Muscle of leg (tissue), 3 donors: ENCODE measurements at regions not wholly inside any gene's neighbourhood (a gene's known extent, or its start where the extent isn't known, plus 50 kb on each side); places are given as distances from the start of the nearest gene placed in this dataset.
"Not testable (repeated sequence)": the region's sequence is repeated elsewhere in the genome, so short reads cannot be mapped to it uniquely, and the experiment has no call there.

Source experiments
- DNase-seq: peaks from one replicate; pipeline ENCODE4 v3.0.0; 2013
- H3K27ac ChIP-seq: one replicate; pipeline ENCODE4 v1.5.1; 2013; ENCODE audit warnings: mild to moderate bottlenecking, low read length, control low read depth
- H3K27me3 ChIP-seq: one replicate; pipeline ENCODE4 v1.6.1; 2013; ENCODE audit warnings: low read length; ENCODE audit not compliant: control insufficient read depth, insufficient read depth
- H3K36me3 ChIP-seq: one replicate; pipeline ENCODE4 v1.6.1; 2013; ENCODE audit warnings: low read length; ENCODE audit not compliant: control insufficient read depth, insufficient read depth
- H3K4me1 ChIP-seq: one replicate; pipeline ENCODE4 v1.6.1; 2013; ENCODE audit warnings: low read length; ENCODE audit not compliant: control insufficient read depth, insufficient read depth
- H3K4me3 ChIP-seq: one replicate; pipeline ENCODE4 v1.5.1; 2013; ENCODE audit warnings: low read length, control low read depth
- H3K9me3 ChIP-seq: replicated peaks from 2 replicates; pipeline ENCODE4 v1.6.1; 2013; ENCODE audit warnings: low read depth, low read length; ENCODE audit not compliant: control insufficient read depth
- WGBS: methylation state at CpG from one replicate; pipeline ENCODE4 v1.1.5; 2013; ENCODE audit warnings: missing lambda C conversion rate; ENCODE audit not compliant: insufficient coverage; 5-methylcytosine and 5-hydroxymethylcytosine counted together

- Histone ChIP-seq H3K27ac (no peak overlapping the region), H3K4me3 (no peak overlapping the region), H3K27me3 (no peaks in the 10 kb centered on the region), H3K9me3 (no peaks in the 10 kb centered on the region), H3K36me3 (no peaks in the 10 kb centered on the region), H3K4me1 (no peaks in the 10 kb centered on the region)
- no peak for DNase-seq
- no CpG with 5 or more reads among the region's 3 CpGs for WGBS
Observed at GRCh38 chr14:35174342-35174741, 52.0 kb downstream of the PRORP start.

- H3K4me3 ChIP-seq: no peak overlapping the region
- WGBS: no CpG with 5 or more reads among the region's 7 CpGs
- H3K9me3 ChIP-seq: no peaks in the 10 kb centered on the region
- no peak overlapping the region for H3K27ac ChIP-seq
- no peaks in the 10 kb centered on the region for H3K36me3 ChIP-seq
- H3K4me1 ChIP-seq: no peaks in the 10 kb centered on the region
- DNase-seq: no peak
- H3K27me3 ChIP-seq: no peaks in the 10 kb centered on the region
Observed at GRCh38 chr14:35180179-35180578, 57.8 kb downstream of the PRORP start.

GRCh38 chr14:35184891-35185290, 62.5 kb downstream of the PRORP start:
- DNase-seq, H3K27ac ChIP-seq, H3K9me3 ChIP-seq, H3K4me1 ChIP-seq, H3K36me3 ChIP-seq, H3K4me3 ChIP-seq, H3K27me3 ChIP-seq: not testable (repeated sequence)

GRCh38 chr14:35189422-35189821, 67.1 kb downstream of the PRORP start:
- H3K4me3 ChIP-seq: no peak overlapping the region
- peaks cover 2% of the 10 kb centered on the region for H3K36me3 ChIP-seq
- H3K9me3 ChIP-seq: no peaks in the 10 kb centered on the region
- WGBS: no CpG with 5 or more reads among the region's 1 CpG
- no peaks in the 10 kb centered on the region for H3K4me1 ChIP-seq
- no peak for DNase-seq
- no peak overlapping the region for H3K27ac ChIP-seq
- no peaks in the 10 kb centered on the region for H3K27me3 ChIP-seq

- DNase-seq: no peak
- Histone ChIP-seq H3K27me3 (no peaks in the 10 kb centered on the region), H3K36me3 (peaks cover 2% of the 10 kb centered on the region), H3K4me3 (no peak overlapping the region), H3K9me3 (no peaks in the 10 kb centered on the region), H3K27ac (no peak overlapping the region), H3K4me1 (no peaks in the 10 kb centered on the region)
Observed at GRCh38 chr14:35193161-35193560, 70.8 kb downstream of the PRORP start.

- H3K4me3 ChIP-seq, DNase-seq, H3K27ac ChIP-seq, H3K27me3 ChIP-seq, H3K4me1 ChIP-seq, H3K9me3 ChIP-seq, H3K36me3 ChIP-seq: not testable (repeated sequence)
- WGBS: no CpG with 5 or more reads among the region's 1 CpG
Observed at GRCh38 chr14:35194183-35194582, 71.8 kb downstream of the PRORP start.

- no peaks in the 10 kb centered on the region for H3K9me3 ChIP-seq
- no peak overlapping the region for H3K27ac ChIP-seq
- no CpG with 5 or more reads among the region's 1 CpG for WGBS
- H3K4me1 ChIP-seq: no peaks in the 10 kb centered on the region
- H3K4me3 ChIP-seq: no peak overlapping the region
- no peaks in the 10 kb centered on the region for H3K36me3 ChIP-seq
- DNase-seq: no peak
- H3K27me3 ChIP-seq: no peaks in the 10 kb centered on the region
Observed at GRCh38 chr14:35196571-35196970, 74.2 kb downstream of the PRORP start.

GRCh38 chr14:35197015-35197414, 74.7 kb downstream of the PRORP start:
- no peak for DNase-seq
- H3K27me3 ChIP-seq: no peaks in the 10 kb centered on the region
- H3K9me3 ChIP-seq: no peaks in the 10 kb centered on the region
- no CpG with 5 or more reads among the region's 1 CpG for WGBS
- no peak overlapping the region for H3K27ac ChIP-seq
- no peaks in the 10 kb centered on the region for H3K4me1 ChIP-seq
- no peak overlapping the region for H3K4me3 ChIP-seq
- H3K36me3 ChIP-seq: no peaks in the 10 kb centered on the region

GRCh38 chr14:35201066-35201465, 78.7 kb downstream of the PRORP start:
- no peaks in the 10 kb centered on the region for H3K27me3 ChIP-seq
- no peak overlapping the region for H3K27ac ChIP-seq
- no peak for DNase-seq
- no peaks in the 10 kb centered on the region for H3K36me3 ChIP-seq
- H3K4me3 ChIP-seq: no peak overlapping the region
- H3K4me1 ChIP-seq: no peaks in the 10 kb centered on the region
- WGBS: no CpG with 5 or more reads among the region's 3 CpGs
- H3K9me3 ChIP-seq: no peaks in the 10 kb centered on the region

- Histone ChIP-seq H3K27me3 (no peaks in the 10 kb centered on the region), H3K27ac (no peak overlapping the region), H3K9me3 (no peaks in the 10 kb centered on the region), H3K4me3 (no peak overlapping the region), H3K36me3 (no peaks in the 10 kb centered on the region), H3K4me1 (no peaks in the 10 kb centered on the region)
- WGBS: 93% methylated on average over 2 of the region's 3 CpGs
- no peak for DNase-seq
Observed at GRCh38 chr14:35202195-35202594, 79.8 kb downstream of the PRORP start.

GRCh38 chr14:35205737-35206136, 83.4 kb downstream of the PRORP start:
- no peaks in the 10 kb centered on the region for H3K9me3 ChIP-seq
- WGBS: 100% methylated on average over 2 of the region's 2 CpGs
- no peak for DNase-seq
- no peaks in the 10 kb centered on the region for H3K36me3 ChIP-seq
- no peaks in the 10 kb centered on the region for H3K4me1 ChIP-seq
- H3K27me3 ChIP-seq: no peaks in the 10 kb centered on the region
- no peak overlapping the region for H3K4me3 ChIP-seq
- no peak overlapping the region for H3K27ac ChIP-seq
